ENCODE measurements at regions not wholly inside any gene's neighbourhood (a gene's known extent, or its start where the extent isn't known, plus 50 kb on each side); places are given as distances from the start of the nearest gene placed in this dataset.
"Not testable (repeated sequence)": the region's sequence is repeated elsewhere in the genome, so short reads cannot be mapped to it uniquely, and the experiment has no call there.

GRCh38 chr4:117014236-117014635 is 71.1 kb downstream of the TRAM1L1 start:
- DNase-seq (ENCODE audit: low spot score), result no peak

GRCh38 chr4:117010671-117011070 is 74.7 kb downstream of the TRAM1L1 start:
- DNase-seq (ENCODE audit: low spot score), result no peak

- no peak for DNase-seq (ENCODE audit: low spot score)
Observed at GRCh38 chr4:117001077-117001476, 84.3 kb downstream of the TRAM1L1 start.

- no peak for DNase-seq (ENCODE audit: low spot score)
Observed at GRCh38 chr4:116982656-116983055, 102.7 kb downstream of the TRAM1L1 start.

- DNase-seq (ENCODE audit: low spot score), result not testable (repeated sequence)
Observed at GRCh38 chr4:116980436-116980835, 104.9 kb downstream of the TRAM1L1 start.

- no peak for DNase-seq (ENCODE audit: low spot score)
Observed at GRCh38 chr4:116959045-116959444, 126.3 kb downstream of the TRAM1L1 start.

GRCh38 chr4:116953947-116954346 is 131.4 kb downstream of the TRAM1L1 start:
- DNase-seq (ENCODE audit: low spot score), result no peak

GRCh38 chr4:116952530-116953136 is 132.7 kb downstream of the TRAM1L1 start:
- DNase-seq (ENCODE audit: low spot score), result no peak

GRCh38 chr4:116949856-116950255 is 135.5 kb downstream of the TRAM1L1 start:
- no peak for DNase-seq (ENCODE audit: low spot score)

- no peak for DNase-seq (ENCODE audit: low spot score)
Observed at GRCh38 chr4:116942315-116942714, 143.1 kb downstream of the TRAM1L1 start.

GRCh38 chr4:116930329-116930728 is 155.0 kb downstream of the TRAM1L1 start:
- DNase-seq (ENCODE audit: low spot score), result no peak

- no peak for DNase-seq (ENCODE audit: low spot score)
Observed at GRCh38 chr4:116926631-116927295, 158.6 kb downstream of the TRAM1L1 start.

GRCh38 chr4:116925900-116926457 is 159.4 kb downstream of the TRAM1L1 start:
- no peak for DNase-seq (ENCODE audit: low spot score)

GRCh38 chr4:116923389-116923788 is 162.0 kb downstream of the TRAM1L1 start:
- DNase-seq (ENCODE audit: low spot score), result no peak

- DNase-seq (ENCODE audit: low spot score), result no peak
Observed at GRCh38 chr4:116913451-116913850, 171.9 kb downstream of the TRAM1L1 start.

- no peak for DNase-seq (ENCODE audit: low spot score)
Observed at GRCh38 chr4:116906758-116907157, 178.6 kb downstream of the TRAM1L1 start.

GRCh38 chr4:116899561-116899960 is 185.8 kb downstream of the TRAM1L1 start:
- DNase-seq (ENCODE audit: low spot score), result no peak

GRCh38 chr4:116885579-116885978 is 199.8 kb downstream of the TRAM1L1 start:
- DNase-seq (ENCODE audit: low spot score), result no peak

- no peak for DNase-seq (ENCODE audit: low spot score)
Observed at GRCh38 chr4:116882503-116882902, 202.9 kb downstream of the TRAM1L1 start.

GRCh38 chr4:116881077-116881476 is 204.3 kb downstream of the TRAM1L1 start:
- no peak for DNase-seq (ENCODE audit: low spot score)

GRCh38 chr4:116880625-116881024 is 204.8 kb downstream of the TRAM1L1 start:
- no peak for DNase-seq (ENCODE audit: low spot score)

GRCh38 chr4:116878280-116878679 is 207.1 kb downstream of the TRAM1L1 start:
- no peak for DNase-seq (ENCODE audit: low spot score)

GRCh38 chr4:116877069-116877468 is 208.3 kb downstream of the TRAM1L1 start:
- DNase-seq (ENCODE audit: low spot score), result no peak

GRCh38 chr4:116872941-116873340 is 212.4 kb downstream of the TRAM1L1 start:
- DNase-seq (ENCODE audit: low spot score), result no peak
